ENCODE measurements at regions not wholly inside any gene's neighbourhood (a gene's known extent, or its start where the extent isn't known, plus 50 kb on each side); places are given as distances from the start of the nearest gene placed in this dataset.

DNA sequence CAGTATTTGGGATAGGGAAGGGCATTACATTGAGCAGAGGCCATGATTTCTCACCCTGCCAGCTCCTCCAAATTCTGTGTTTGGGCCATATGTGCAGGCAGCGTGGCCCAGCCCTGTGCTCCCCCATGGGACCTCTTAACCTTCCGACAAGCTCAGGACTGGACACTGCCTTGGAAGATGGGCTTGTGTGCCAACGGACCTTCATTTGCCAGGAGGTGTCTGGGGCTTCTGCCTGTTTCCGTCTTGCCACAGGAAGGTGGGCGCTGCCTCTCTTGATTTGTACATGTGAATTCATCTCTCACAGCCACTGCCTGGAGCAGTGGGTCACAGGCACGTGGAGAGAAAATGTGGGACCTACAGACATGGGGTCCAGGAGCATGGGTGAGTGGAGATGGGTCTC is 272.6 kb downstream of the CCSER2 start:
- no peak overlapping the region for H3K4ac ChIP-seq (ENCODE audit: low read depth, low read length)
- no peak overlapping the region for H4K91ac ChIP-seq (ENCODE audit: insufficient read depth, low read depth, low read length)
- no peak overlapping the region for H2BK5ac ChIP-seq (ENCODE audit: low read depth, low read length, poor library complexity, severe bottlenecking)
- H2BK15ac ChIP-seq (ENCODE audit: low read depth, low read length) = no peak overlapping the region
- H2AK9ac ChIP-seq (replicated peaks; ENCODE audit: low read depth, low read length, poor library complexity) = no peak overlapping the region
- H3K9me3 ChIP-seq (ENCODE audit: control insufficient read depth, insufficient read depth, low read length) = no peaks in the 10 kb centered on the region
- DNase-seq = no peak
- TF ChIP-seq MAZ (IDR thresholded peaks at IDR 0.05; ENCODE audit: borderline replicate concordance, low read depth, low read length) (no peak), RCOR1 (IDR thresholded peaks at IDR 0.05; ENCODE audit: insufficient replicate concordance, low read length) (no peak), FOS (IDR thresholded peaks at IDR 0.05; ENCODE audit: low read depth, low read length) (no peak), RAD21 (IDR thresholded peaks at IDR 0.05; ENCODE audit: low read length) (no peak), NFE2L2 (IDR thresholded peaks at IDR 0.05; ENCODE audit: low read depth, low read length) (no peak), MAFK (IDR thresholded peaks at IDR 0.05; ENCODE audit: low read depth, low read length) (no peak), BHLHE40 (IDR thresholded peaks at IDR 0.05; ENCODE audit: low read depth, low read length) (no peak), SMC3 (IDR thresholded peaks at IDR 0.05; ENCODE audit: low read depth, low read length) (no peak), RFX5 (IDR thresholded peaks at IDR 0.05; ENCODE audit: low read depth, low read length) (no peak), POLR2A (IDR thresholded peaks at IDR 0.05; ENCODE audit: low read depth, low read length) (no peak), MXI1 (IDR thresholded peaks at IDR 0.05; ENCODE audit: borderline replicate concordance, low read depth, low read length) (no peak), CEBPB (IDR thresholded peaks at IDR 0.05; ENCODE audit: low read depth, low read length) (no peak), CHD1 (IDR thresholded peaks at IDR 0.05; ENCODE audit: low read depth, low read length) (no peak)
- TF ChIP-seq, protein P1, sequence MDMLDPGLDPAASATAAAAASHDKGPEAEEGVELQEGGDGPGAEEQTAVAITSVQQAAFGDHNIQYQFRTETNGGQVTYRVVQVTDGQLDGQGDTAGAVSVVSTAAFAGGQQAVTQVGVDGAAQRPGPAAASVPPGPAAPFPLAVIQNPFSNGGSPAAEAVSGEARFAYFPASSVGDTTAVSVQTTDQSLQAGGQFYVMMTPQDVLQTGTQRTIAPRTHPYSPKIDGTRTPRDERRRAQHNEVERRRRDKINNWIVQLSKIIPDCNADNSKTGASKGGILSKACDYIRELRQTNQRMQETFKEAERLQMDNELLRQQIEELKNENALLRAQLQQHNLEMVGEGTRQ (IDR thresholded peaks at IDR 0.05; ENCODE audit: low read depth, low read length) = no peak
- TF ChIP-seq, protein P2, sequence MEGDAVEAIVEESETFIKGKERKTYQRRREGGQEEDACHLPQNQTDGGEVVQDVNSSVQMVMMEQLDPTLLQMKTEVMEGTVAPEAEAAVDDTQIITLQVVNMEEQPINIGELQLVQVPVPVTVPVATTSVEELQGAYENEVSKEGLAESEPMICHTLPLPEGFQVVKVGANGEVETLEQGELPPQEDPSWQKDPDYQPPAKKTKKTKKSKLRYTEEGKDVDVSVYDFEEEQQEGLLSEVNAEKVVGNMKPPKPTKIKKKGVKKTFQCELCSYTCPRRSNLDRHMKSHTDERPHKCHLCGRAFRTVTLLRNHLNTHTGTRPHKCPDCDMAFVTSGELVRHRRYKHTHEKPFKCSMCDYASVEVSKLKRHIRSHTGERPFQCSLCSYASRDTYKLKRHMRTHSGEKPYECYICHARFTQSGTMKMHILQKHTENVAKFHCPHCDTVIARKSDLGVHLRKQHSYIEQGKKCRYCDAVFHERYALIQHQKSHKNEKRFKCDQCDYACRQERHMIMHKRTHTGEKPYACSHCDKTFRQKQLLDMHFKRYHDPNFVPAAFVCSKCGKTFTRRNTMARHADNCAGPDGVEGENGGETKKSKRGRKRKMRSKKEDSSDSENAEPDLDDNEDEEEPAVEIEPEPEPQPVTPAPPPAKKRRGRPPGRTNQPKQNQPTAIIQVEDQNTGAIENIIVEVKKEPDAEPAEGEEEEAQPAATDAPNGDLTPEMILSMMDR (conservative IDR thresholded peaks at IDR 0.05; ENCODE audit: low read depth, low read length) = no peak
- TF ChIP-seq, protein P3, sequence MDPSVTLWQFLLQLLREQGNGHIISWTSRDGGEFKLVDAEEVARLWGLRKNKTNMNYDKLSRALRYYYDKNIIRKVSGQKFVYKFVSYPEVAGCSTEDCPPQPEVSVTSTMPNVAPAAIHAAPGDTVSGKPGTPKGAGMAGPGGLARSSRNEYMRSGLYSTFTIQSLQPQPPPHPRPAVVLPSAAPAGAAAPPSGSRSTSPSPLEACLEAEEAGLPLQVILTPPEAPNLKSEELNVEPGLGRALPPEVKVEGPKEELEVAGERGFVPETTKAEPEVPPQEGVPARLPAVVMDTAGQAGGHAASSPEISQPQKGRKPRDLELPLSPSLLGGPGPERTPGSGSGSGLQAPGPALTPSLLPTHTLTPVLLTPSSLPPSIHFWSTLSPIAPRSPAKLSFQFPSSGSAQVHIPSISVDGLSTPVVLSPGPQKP (IDR thresholded peaks at IDR 0.05; ENCODE audit: borderline replicate concordance, low read depth, low read length) = no peak
- dilution Hi-C loops (cut with HindIII; ENCODE audit: low sequenced_read_pairs, unreplicated experiment) (no loop called here), in situ Hi-C loops (cut with MboI; ENCODE audit: low sequenced_read_pairs) (no loop called here), intact Hi-C loops (cut with micrococcal nuclease) (no loop called here)
- H4K8ac ChIP-seq (ENCODE audit: low read depth in 2 of 2, low read length in 2 of 2) = no peak overlapping the region
- H2BK120ac ChIP-seq (ENCODE audit: low read depth, low read length) = no peak overlapping the region
- H2BK20ac ChIP-seq (ENCODE audit: low read depth, low read length) = no peak overlapping the region
- 63% methylated on average over 2 of the region's 6 CpGs; no CpG with 5 or more reads in 1 of the 2 experiments for WGBS, 2 experiments (ENCODE audit: extremely low coverage in 2 of 2, insufficient read length in 1 of 2)
- H4K5ac ChIP-seq (ENCODE audit: low read depth, low read length) = no peak overlapping the region
- H3K27ac ChIP-seq (ENCODE audit: insufficient read depth, low read length) = no peak overlapping the region
- H3K18ac ChIP-seq (ENCODE audit: low read depth, low read length) = no peak overlapping the region
- H3K56ac ChIP-seq (ENCODE audit: extremely low read depth, insufficient read depth, low read length) = no peak overlapping the region
- ChIA-PET CTCF (no interaction called here), POLR2A (ENCODE audit: unreplicated experiment) (no interaction called here)
- H3K9me1 ChIP-seq (ENCODE audit: insufficient read depth, low read length) = no peaks in the 10 kb centered on the region
- H3K27me3 ChIP-seq (ENCODE audit: control insufficient read depth, insufficient read depth, low read length) = no peaks in the 10 kb centered on the region
- H3K14ac ChIP-seq (replicated peaks; ENCODE audit: low read depth, low read length) = no peak overlapping the region
- H4K20me1 ChIP-seq (ENCODE audit: insufficient read depth, low read length) = no peaks in the 10 kb centered on the region
- H3K4me3 ChIP-seq (ENCODE audit: insufficient read depth, low read depth, low read length) = no peak overlapping the region
- H3K4me2 ChIP-seq (ENCODE audit: low read depth, low read length) = no peak overlapping the region
- no peaks in the 10 kb centered on the region for H3K79me1 ChIP-seq (ENCODE audit: low read depth in 1 of 2, low read length in 2 of 2)
- no peak for ATAC-seq (ENCODE audit: low read depth)
- no TSS peak for BruUV-seq (replicated peaks)
- H3K36me3 ChIP-seq (ENCODE audit: control insufficient read depth, insufficient read depth, low read length) = no peaks in the 10 kb centered on the region
- H3K4me1 ChIP-seq (ENCODE audit: control insufficient read depth, insufficient read depth, low read length) = no peaks in the 10 kb centered on the region
- H3K9ac ChIP-seq (ENCODE audit: low read depth, low read length) = no peak overlapping the region
- no peak overlapping the region for H2AK5ac ChIP-seq (ENCODE audit: low read depth, low read length)
- H3K23ac ChIP-seq (ENCODE audit: low read depth, low read length) = no peak overlapping the region
- H2AFZ ChIP-seq (replicated peaks; ENCODE audit: low read length, poor library complexity) = no peak overlapping the region
